ENCODE measurements at regions not wholly inside any gene's neighbourhood (a gene's known extent, or its start where the extent isn't known, plus 50 kb on each side); places are given as distances from the start of the nearest gene placed in this dataset.

GRCh38 chr11:129686269-129686668 is 129.4 kb upstream of the TMEM45B start (continued):
- no peak for TF ChIP-seq MITF (IDR thresholded peaks at IDR 0.05)
- no peak for TF ChIP-seq ZNF655 (CRISPR knock-in tag; IDR thresholded peaks at IDR 0.05)
- TF ChIP-seq RREB1 (CRISPR knock-in tag; IDR thresholded peaks at IDR 0.05) = no peak
- no peak for TF ChIP-seq E2F8 (IDR thresholded peaks at IDR 0.05; ENCODE audit: low read depth, partially characterized antibody)
- TF ChIP-seq CEBPZ (IDR thresholded peaks at IDR 0.05; ENCODE audit: borderline replicate concordance, low read depth, low read length) = no peak
- no peak for TF ChIP-seq SIRT6 (IDR thresholded peaks at IDR 0.05; ENCODE audit: low read depth, low read length)
- no peak for TF ChIP-seq ZFX (CRISPR knock-in tag; IDR thresholded peaks at IDR 0.05)
- TF ChIP-seq NUFIP1 (IDR thresholded peaks at IDR 0.05; ENCODE audit: partially characterized antibody) = no peak

All from K562 (cell line).